HepG2 (cell line): ENCODE measurements at regions not wholly inside any gene's neighbourhood (a gene's known extent, or its start where the extent isn't known, plus 50 kb on each side); places are given as distances from the start of the nearest gene placed in this dataset.

Source experiments
- ATAC-seq: fragments of 200-7000 bp; cut with Tn5 transposase; 3 replicates; pipeline ENCODE4 v1.9.1; 2020; ENCODE audit warnings: mild to moderate bottlenecking, moderate library complexity
- BruUV-seq: library from RNA; stranded (reverse); fragments of 400-500 nt; replicated peaks from 2 replicates; lab custom pipeline; 2021; lab: Mats Ljungman, UMichigan
- CTCF ChIA-PET: fragments of 300-600 bp; formaldehyde crosslinking; extraction: SDS; loops from one replicate; lab custom pipeline; 2021; ENCODE audit warnings: low total read pairs, inconsistent platforms, low intra/inter-chr PET ratio; lab: Yijun Ruan, JAX
- POLR2A ChIA-PET: fragments of 350-600 bp; sonication (Branson Sonifier 250); formaldehyde crosslinking; loops from one replicate; lab custom pipeline; 2020; ENCODE audit warnings: antibody characterized with exemption, inconsistent platforms; lab: Yijun Ruan, JAX
- DNase-seq: peaks from one replicate; pipeline ENCODE4 v3.0.0-alpha.2; 2015; ENCODE audit warnings: low spot score
- FAIRE-seq: peaks from 3 replicates; lab custom pipeline; 2011; peaks lifted over from hg19 to GRCh38; lab: Jason Lieb, UNC
- H2AFZ ChIP-seq: one replicate; pipeline ENCODE4 v1.6.1; 2011; ENCODE audit warnings: low read length, inconsistent platforms
- H3K27ac ChIP-seq: fragments of 300-600 bp; 3 replicates; pipeline ENCODE4 v1.8.0; 2011; ENCODE audit warnings: mixed run types, mild to moderate bottlenecking, mixed read lengths, low read length, inconsistent platforms; ENCODE audit not compliant: insufficient read depth; ENCODE audit errors: extremely low read length
- H3K27me3 ChIP-seq, 2 experiments: fragments of 200-600 bp in 1 of 2; 2 replicates in 1 of 2; 3 replicates in 1 of 2; pipeline versions ENCODE4 v1.6.0 to v1.8.0; 2011; ENCODE audit warnings: low read length in 2 of 2, mild to moderate bottlenecking in 2 of 2, moderate library complexity in 2 of 2, inconsistent platforms in 1 of 2; ENCODE audit not compliant: insufficient read depth in 2 of 2, control insufficient read depth in 1 of 2
- H3K36me3 ChIP-seq, 2 experiments: fragments of 200-600 bp in 1 of 2; replicated peaks in 1 of 2; 2 replicates in 1 of 2; 3 replicates in 1 of 2; pipeline versions ENCODE4 v1.5.1 to v1.8.0; 2011; ENCODE audit warnings: low read length in 2 of 2, inconsistent platforms in 1 of 2; ENCODE audit not compliant: insufficient read depth in 2 of 2, control insufficient read depth in 1 of 2
- H3K4me1 ChIP-seq: 2 replicates; pipeline ENCODE4 v1.5.1; 2012; ENCODE audit warnings: low read length, inconsistent platforms; ENCODE audit not compliant: insufficient read depth
- H3K4me2 ChIP-seq: 2 replicates; pipeline ENCODE4 v1.6.0; 2011; ENCODE audit warnings: low read depth, low read length, inconsistent platforms
- H3K4me3 ChIP-seq, 3 experiments: fragments of 200-600 bp in 1 of 3; sonication (generic), shearing (Covaris generic) in 1 of 3; replicated peaks in 1 of 3; 2 replicates each; pipeline ENCODE4 v1.5.1; 2011 to 2016; ENCODE audit warnings: low read length in 3 of 3, inconsistent platforms in 2 of 3, low read depth in 2 of 3, mild to moderate bottlenecking in 2 of 3, control low read depth in 1 of 3, mixed read lengths in 1 of 3; ENCODE audit not compliant: insufficient read depth in 1 of 3
- H3K79me2 ChIP-seq: one replicate; pipeline ENCODE4 v1.6.1; 2011; ENCODE audit warnings: low read length, inconsistent platforms; ENCODE audit not compliant: insufficient read depth
- H3K9ac ChIP-seq: 2 replicates; pipeline ENCODE4 v1.6.0; 2011; ENCODE audit warnings: mild to moderate bottlenecking, low read depth, low read length, inconsistent platforms; ENCODE audit not compliant: insufficient read depth
- H3K9me3 ChIP-seq: 2 replicates; pipeline ENCODE4 v1.5.1; 2012; ENCODE audit warnings: mild to moderate bottlenecking, low read length
- H4K20me1 ChIP-seq: 2 replicates; pipeline ENCODE4 v1.6.0; 2011; ENCODE audit warnings: inconsistent platforms, mild to moderate bottlenecking, low read length, moderate library complexity; ENCODE audit not compliant: insufficient read depth
- BORCS8-MEF2B ChIP-seq: sonication (generic); formaldehyde crosslinking; IDR thresholded peaks from 2 replicates; pipeline ENCODE4 v1.8.0; 2022; ENCODE audit warnings: mild to moderate bottlenecking, missing genetic modification reagents
- ELF3 ChIP-seq: IDR thresholded peaks from 2 replicates; pipeline ENCODE4 v1.6.1; 2016; ENCODE audit warnings: missing genetic modification reagents, missing compliant biosample characterization
- FLYWCH1 ChIP-seq: sonication (generic); formaldehyde crosslinking; IDR thresholded peaks from 2 replicates; pipeline ENCODE4 v1.8.1; 2023; ENCODE audit warnings: mild to moderate bottlenecking, missing genetic modification reagents
- HDAC1 ChIP-seq: sonication (generic); formaldehyde crosslinking; IDR thresholded peaks from 2 replicates; pipeline ENCODE4 v1.5.1; 2020; ENCODE audit warnings: mild to moderate bottlenecking, missing genetic modification reagents
- KDM5B ChIP-seq: sonication (generic); formaldehyde crosslinking; IDR thresholded peaks from 2 replicates; pipeline ENCODE4 v1.4.0; 2020; ENCODE audit warnings: missing genetic modification reagents, mild to moderate bottlenecking, borderline replicate concordance
- NAIF1 ChIP-seq: sonication (generic); formaldehyde crosslinking; IDR thresholded peaks from 2 replicates; pipeline ENCODE4 v1.5.0; 2020; ENCODE audit warnings: mild to moderate bottlenecking, missing genetic modification reagents, borderline replicate concordance
- NPAS2 ChIP-seq: sonication (generic); formaldehyde crosslinking; IDR thresholded peaks from 2 replicates; pipeline ENCODE4 v1.8.0; 2022; ENCODE audit warnings: mild to moderate bottlenecking, missing genetic modification reagents, borderline replicate concordance
- RBAK ChIP-seq: sonication (generic); formaldehyde crosslinking; IDR thresholded peaks from 2 replicates; pipeline ENCODE4 v1.5.1; 2020; ENCODE audit warnings: mild to moderate bottlenecking, missing genetic modification reagents
- SMARCC2 ChIP-seq: fragments of 450-650 bp; IDR thresholded peaks from 2 replicates; pipeline ENCODE4 v1.6.1; 2017; ENCODE audit warnings: antibody characterized with exemption, mild to moderate bottlenecking
- SRF ChIP-seq: IDR thresholded peaks from 2 replicates; pipeline ENCODE4 v1.6.1; 2011; ENCODE audit warnings: mild to moderate bottlenecking, low read depth, low read length, moderate library complexity
- ZFAT ChIP-seq: sonication (generic); formaldehyde crosslinking; conservative IDR thresholded peaks from 2 replicates; pipeline ENCODE4 v1.8.1; 2023; ENCODE audit warnings: missing genetic modification reagents, inconsistent platforms
- ZFX ChIP-seq: sonication (generic); formaldehyde crosslinking; IDR thresholded peaks from 2 replicates; pipeline ENCODE4 v1.4.0; 2020; ENCODE audit warnings: mild to moderate bottlenecking, low read depth, missing genetic modification reagents, moderate library complexity
- ZNF24 ChIP-seq: fragments of 450-650 bp; IDR thresholded peaks from 2 replicates; pipeline ENCODE4 v1.6.1; 2017; ENCODE audit warnings: antibody characterized with exemption, mild to moderate bottlenecking
- ZNF296 ChIP-seq: sonication (generic); formaldehyde crosslinking; conservative IDR thresholded peaks from 2 replicates; pipeline ENCODE4 v1.5.0; 2020; ENCODE audit warnings: mild to moderate bottlenecking, missing genetic modification reagents
- ZNF331 ChIP-seq: sonication (generic); formaldehyde crosslinking; IDR thresholded peaks from 2 replicates; pipeline ENCODE4 v1.4.0; 2020; ENCODE audit warnings: missing genetic modification reagents
- ZNF431 ChIP-seq: sonication (generic); formaldehyde crosslinking; IDR thresholded peaks from 2 replicates; pipeline ENCODE4 v1.9.0; 2022; ENCODE audit warnings: missing genetic modification reagents, low read depth, mild to moderate bottlenecking, borderline replicate concordance
- ZNF468 ChIP-seq: sonication (generic); formaldehyde crosslinking; IDR thresholded peaks from 2 replicates; pipeline ENCODE4 v1.8.0; 2022; ENCODE audit warnings: mild to moderate bottlenecking, moderate library complexity, missing genetic modification reagents
- WGBS: methylation state at CpG from one replicate; pipeline ENCODE4 v1.1.6; 2017; ENCODE audit warnings: low lambda C conversion rate; 5-methylcytosine and 5-hydroxymethylcytosine counted together
- in situ Hi-C: cut with HindIII; loops from 2 replicates; pipeline ENCODE4 v1.10.0; 2017; ENCODE audit warnings: low pct_unique_long_range_greater_than_20kb; ENCODE audit not compliant: extremely low pct_ligation_motif_present
- intact Hi-C: fragments of 100-400 bp; cut with micrococcal nuclease; formaldehyde crosslinking; loops from one replicate; pipeline ENCODE4 v1.10.0; 2022; ENCODE audit not compliant: unreplicated experiment
- TF ChIP-seq, protein P1 (sequence below): fragments of 450-650 bp; IDR thresholded peaks from 2 replicates; pipeline ENCODE4 v1.6.1; 2016
- TF ChIP-seq, protein P2 (sequence below): sonication (generic); formaldehyde crosslinking; IDR thresholded peaks from 2 replicates; pipeline ENCODE4 v1.8.0; 2022; ENCODE audit warnings: low read depth, missing genetic modification reagents
- TF ChIP-seq, protein P3 (sequence below): sonication (generic); formaldehyde crosslinking; IDR thresholded peaks from 2 replicates; pipeline ENCODE4 v1.5.0; 2020; ENCODE audit warnings: missing genetic modification reagents

DNA sequence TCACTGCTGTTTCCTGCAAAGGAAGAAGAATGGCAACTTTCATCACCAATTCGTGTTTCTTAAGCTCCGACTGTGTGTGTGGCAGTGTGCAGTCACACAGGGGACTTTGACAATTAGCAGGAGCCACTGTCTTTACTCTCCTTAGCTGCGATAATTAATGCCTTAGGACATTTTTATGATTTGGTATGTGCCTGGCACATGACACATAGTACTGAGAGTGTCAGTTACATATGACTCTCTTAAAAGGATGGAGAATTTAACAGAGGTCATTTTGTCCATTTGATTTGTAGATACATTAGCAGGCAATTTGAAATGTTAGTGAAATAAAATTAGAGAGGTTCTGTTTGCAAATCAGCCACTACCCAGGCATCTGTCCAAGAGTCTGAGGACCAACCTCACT lies 128.9 kb upstream of the VEPH1 start:
- Histone ChIP-seq H3K79me2 (no peaks in the 10 kb centered on the region), H3K27ac (no peak overlapping the region), H4K20me1 (no peaks in the 10 kb centered on the region), H3K27me3 (no peaks in the 10 kb centered on the region), H3K9me3 (0 out of 2 replicates have a peak, but pooled peaks cover 3% of the 10 kb centered on the region), H3K4me1 (no peaks in the 10 kb centered on the region), H2AFZ (no peak overlapping the region), H3K9ac (no peak overlapping the region), H3K4me3 (no peak overlapping the region), H3K4me2 (no peak overlapping the region), H3K36me3 (no peaks in the 10 kb centered on the region)
- DNase-seq (no peak), FAIRE-seq (no peak), ATAC-seq (no peak)
- 11% methylated on average over 3 of the region's 3 CpGs for WGBS
- intact Hi-C loops (no loop called here), in situ Hi-C loops (no loop called here)
- TF ChIP-seq ELF3 (CRISPR knock-in tag) = no peak
- TF ChIP-seq SMARCC2 = no peak
- no peak for TF ChIP-seq FLYWCH1 (CRISPR knock-in tag)
- no peak for TF ChIP-seq ZFX (CRISPR knock-in tag)
- no peak for TF ChIP-seq BORCS8-MEF2B (CRISPR knock-in tag)
- no peak for TF ChIP-seq NAIF1 (CRISPR knock-in tag)
- no peak for TF ChIP-seq RBAK (CRISPR knock-in tag)
- no peak for TF ChIP-seq ZFAT (CRISPR knock-in tag)
- no peak for TF ChIP-seq ZNF331 (CRISPR knock-in tag)
- TF ChIP-seq, protein P1, sequence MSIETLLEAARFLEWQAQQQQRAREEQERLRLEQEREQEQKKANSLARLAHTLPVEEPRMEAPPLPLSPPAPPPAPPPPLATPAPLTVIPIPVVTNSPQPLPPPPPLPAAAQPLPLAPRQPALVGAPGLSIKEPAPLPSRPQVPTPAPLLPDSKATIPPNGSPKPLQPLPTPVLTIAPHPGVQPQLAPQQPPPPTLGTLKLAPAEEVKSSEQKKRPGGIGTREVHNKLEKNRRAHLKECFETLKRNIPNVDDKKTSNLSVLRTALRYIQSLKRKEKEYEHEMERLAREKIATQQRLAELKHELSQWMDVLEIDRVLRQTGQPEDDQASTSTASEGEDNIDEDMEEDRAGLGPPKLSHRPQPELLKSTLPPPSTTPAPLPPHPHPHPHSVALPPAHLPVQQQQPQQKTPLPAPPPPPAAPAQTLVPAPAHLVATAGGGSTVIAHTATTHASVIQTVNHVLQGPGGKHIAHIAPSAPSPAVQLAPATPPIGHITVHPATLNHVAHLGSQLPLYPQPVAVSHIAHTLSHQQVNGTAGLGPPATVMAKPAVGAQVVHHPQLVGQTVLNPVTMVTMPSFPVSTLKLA = no peak
- TF ChIP-seq ZNF24 = no peak
- TF ChIP-seq KDM5B (CRISPR knock-in tag) = no peak
- no peak for TF ChIP-seq NPAS2 (CRISPR knock-in tag)
- TF ChIP-seq ZNF296 (CRISPR knock-in tag) = no peak
- no peak for TF ChIP-seq ZNF468 (CRISPR knock-in tag)
- TF ChIP-seq ZNF431 = no peak
- TF ChIP-seq SRF = no peak
- no peak for TF ChIP-seq HDAC1 (CRISPR knock-in tag)
- TF ChIP-seq, protein P2, sequence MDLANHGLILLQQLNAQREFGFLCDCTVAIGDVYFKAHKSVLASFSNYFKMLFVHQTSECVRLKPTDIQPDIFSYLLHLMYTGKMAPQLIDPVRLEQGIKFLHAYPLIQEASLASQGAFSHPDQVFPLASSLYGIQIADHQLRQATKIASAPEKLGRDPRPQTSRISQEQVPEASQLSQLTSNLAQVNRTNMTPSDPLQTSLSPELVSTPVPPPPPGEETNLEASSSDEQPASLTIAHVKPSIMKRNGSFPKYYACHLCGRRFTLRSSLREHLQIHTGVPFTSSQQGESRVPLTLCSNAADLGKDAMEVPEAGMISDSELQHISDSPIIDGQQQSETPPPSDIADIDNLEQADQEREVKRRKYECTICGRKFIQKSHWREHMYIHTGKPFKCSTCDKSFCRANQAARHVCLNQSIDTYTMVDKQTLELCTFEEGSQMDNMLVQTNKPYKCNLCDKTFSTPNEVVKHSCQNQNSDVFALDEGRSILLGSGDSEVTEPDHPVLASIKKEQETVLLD (CRISPR knock-in tag) = no peak
- TF ChIP-seq, protein P3, sequence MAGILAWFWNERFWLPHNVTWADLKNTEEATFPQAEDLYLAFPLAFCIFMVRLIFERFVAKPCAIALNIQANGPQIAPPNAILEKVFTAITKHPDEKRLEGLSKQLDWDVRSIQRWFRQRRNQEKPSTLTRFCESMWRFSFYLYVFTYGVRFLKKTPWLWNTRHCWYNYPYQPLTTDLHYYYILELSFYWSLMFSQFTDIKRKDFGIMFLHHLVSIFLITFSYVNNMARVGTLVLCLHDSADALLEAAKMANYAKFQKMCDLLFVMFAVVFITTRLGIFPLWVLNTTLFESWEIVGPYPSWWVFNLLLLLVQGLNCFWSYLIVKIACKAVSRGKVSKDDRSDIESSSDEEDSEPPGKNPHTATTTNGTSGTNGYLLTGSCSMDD (CRISPR knock-in tag) = no peak
- ChIA-PET CTCF (no interaction called here), POLR2A (no interaction called here)
- BruUV-seq = no TSS peak
